ENCODE measurements at regions not wholly inside any gene's neighbourhood (a gene's known extent, or its start where the extent isn't known, plus 50 kb on each side); places are given as distances from the start of the nearest gene placed in this dataset.
"Not testable (repeated sequence)": the region's sequence is repeated elsewhere in the genome, so short reads cannot be mapped to it uniquely, and the experiment has no call there.

DNA sequence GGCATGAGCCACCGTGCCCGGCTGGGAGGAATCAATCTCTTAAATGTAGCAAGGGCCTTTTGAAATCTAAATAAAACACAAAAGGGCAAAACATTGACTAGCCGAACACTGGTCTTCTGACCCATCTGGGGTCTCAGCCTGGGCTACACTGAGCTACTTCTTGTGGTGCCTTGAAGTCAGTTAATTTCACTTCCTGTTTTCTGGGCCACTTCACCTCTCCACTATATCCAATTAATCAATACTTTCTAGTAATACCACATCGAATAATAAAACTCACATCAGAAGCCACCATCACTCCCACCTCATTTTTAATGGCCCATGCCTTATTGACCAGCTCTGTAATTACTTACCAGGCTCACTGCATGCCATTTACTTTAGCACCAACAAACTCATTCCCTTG is 138.0 kb upstream of the SAMSN1 start:
- no peak for DNase-seq (ENCODE audit: low read depth, low spot score)

GRCh38 chr21:14683063-14683462 is 136.9 kb upstream of the SAMSN1 start:
- DNase-seq (ENCODE audit: low read depth, low spot score): no peak

GRCh38 chr21:14678973-14679574 is 133.0 kb upstream of the SAMSN1 start:
- DNase-seq (ENCODE audit: low read depth, low spot score): no peak

GRCh38 chr21:14677639-14678179 is 131.6 kb upstream of the SAMSN1 start:
- no peak for DNase-seq (ENCODE audit: low read depth, low spot score)

GRCh38 chr21:14677013-14677412 is 130.9 kb upstream of the SAMSN1 start:
- no peak for DNase-seq (ENCODE audit: low read depth, low spot score)

DNA sequence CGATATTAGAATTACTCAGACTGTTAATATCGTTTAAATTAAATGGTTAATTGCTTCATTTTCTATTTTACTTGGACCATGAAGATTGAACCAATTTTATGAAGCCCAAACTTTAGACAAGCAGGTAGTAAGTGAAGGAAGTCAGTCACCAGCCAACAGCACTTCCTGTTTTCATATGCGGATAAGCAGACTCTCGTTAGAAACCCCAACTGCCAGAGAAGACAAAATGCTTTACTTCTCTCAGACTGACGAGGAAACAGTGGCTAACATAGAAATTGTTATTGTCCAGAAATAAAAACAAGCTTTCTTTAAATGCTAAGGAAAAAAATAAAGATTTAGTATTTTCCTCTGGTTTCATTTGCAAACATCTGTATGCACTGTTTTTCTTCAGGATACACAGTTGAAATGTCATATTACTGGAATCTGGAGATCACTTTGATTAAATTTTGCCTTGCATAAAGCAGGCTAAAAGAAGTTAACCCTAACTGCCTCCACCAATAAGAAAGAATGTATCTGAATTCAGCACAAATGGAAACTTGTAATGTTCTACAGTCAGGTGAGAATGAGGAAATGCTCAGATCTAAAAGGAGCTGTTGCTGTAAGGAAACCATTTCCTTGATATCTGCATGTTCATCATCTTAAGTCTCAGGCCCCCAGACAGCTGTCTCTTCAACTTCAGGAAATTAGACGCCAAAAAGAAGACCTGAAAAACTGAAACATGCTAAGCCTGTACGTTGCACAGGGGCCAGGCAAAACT is 129.8 kb upstream of the SAMSN1 start:
- no peak for DNase-seq (ENCODE audit: low read depth, low spot score)

- DNase-seq (ENCODE audit: low read depth, low spot score): no peak
Measured at GRCh38 chr21:14673649-14674048, 127.5 kb upstream of the SAMSN1 start.

GRCh38 chr21:14672466-14672865 is 126.4 kb upstream of the SAMSN1 start:
- DNase-seq (ENCODE audit: low read depth, low spot score): no peak

GRCh38 chr21:14670409-14670808 is 124.3 kb upstream of the SAMSN1 start:
- no peak for DNase-seq (ENCODE audit: low read depth, low spot score)

DNA sequence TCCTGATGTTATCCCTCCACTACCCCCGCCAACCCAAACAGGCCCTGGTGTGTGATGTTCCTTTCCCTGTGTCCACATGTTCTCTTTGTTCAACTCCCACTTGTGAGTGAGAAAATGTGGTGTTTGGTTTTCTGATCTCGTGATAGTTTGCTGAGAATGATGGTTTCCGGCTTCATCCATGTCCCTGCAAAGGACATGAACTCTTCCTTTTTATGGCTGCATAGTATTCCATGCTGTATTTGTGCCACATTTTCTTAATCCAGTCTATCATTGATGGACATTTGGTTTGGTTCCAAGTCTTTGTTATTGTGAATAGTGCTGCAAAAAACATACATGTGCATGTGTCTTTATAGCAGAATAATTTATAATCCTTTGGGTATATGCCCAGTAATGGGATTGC is 123.0 kb upstream of the SAMSN1 start:
- DNase-seq (ENCODE audit: low read depth, low spot score): not testable (repeated sequence)

DNA sequence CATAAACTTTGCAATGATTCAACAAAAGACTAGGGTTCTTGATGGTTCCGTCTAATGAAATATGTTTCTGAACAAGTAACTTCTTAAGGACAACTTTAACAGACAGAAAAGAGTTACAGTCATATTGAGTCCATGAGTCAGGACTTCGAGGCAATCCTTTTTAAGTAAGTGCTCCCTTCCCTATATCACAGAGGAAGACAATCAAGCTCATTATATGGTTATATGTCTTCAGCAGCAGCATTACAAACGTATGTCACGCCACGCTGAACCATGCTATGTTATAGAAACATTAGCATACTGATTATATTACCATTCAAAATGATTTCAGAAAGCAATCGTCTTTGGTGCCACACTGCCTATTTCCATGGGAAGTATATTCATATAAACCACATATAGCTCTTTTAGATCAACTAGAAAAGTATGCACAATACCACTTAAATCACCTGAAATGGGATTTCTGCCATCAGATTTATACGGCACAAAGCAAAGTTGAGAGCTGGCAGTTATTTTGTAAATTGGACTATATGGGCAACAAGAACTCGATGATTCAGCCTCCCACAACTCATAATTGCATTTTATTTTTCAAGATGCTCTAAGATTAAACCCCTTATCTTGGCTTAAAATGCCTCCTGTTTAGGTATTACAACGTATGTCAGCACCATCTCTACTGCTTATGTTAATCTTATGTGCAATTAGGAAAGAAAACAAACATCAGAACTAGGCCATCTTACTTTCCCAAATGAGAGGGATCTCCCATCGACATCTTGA is 111.3 kb upstream of the SAMSN1 start:
- DNase-seq (ENCODE audit: low read depth, low spot score): no peak

GRCh38 chr21:14646893-14647292 is 100.8 kb upstream of the SAMSN1 start:
- no peak for DNase-seq (ENCODE audit: low read depth, low spot score)

GRCh38 chr21:14645702-14646101 is 99.6 kb upstream of the SAMSN1 start:
- no peak for DNase-seq (ENCODE audit: low read depth, low spot score)

DNA sequence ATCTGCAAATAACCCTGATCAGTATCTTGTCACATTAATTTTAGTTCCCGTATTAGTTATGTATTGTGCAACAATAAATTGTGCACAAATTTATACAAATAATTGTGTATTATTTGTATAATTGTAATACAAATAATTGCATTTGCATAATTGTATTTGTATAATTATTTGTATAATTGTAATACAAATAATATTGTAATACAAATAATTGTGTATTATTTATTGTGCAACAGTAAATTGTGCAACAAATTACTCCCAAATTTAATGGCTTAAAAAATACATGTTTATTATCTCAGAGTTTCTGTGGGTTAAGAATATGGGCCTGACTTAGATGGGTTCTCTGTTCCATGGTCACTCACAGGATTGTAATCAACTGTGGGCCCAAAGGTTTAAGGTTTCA is 86.2 kb upstream of the SAMSN1 start:
- no peak for DNase-seq (ENCODE audit: low read depth, low spot score)

DNA sequence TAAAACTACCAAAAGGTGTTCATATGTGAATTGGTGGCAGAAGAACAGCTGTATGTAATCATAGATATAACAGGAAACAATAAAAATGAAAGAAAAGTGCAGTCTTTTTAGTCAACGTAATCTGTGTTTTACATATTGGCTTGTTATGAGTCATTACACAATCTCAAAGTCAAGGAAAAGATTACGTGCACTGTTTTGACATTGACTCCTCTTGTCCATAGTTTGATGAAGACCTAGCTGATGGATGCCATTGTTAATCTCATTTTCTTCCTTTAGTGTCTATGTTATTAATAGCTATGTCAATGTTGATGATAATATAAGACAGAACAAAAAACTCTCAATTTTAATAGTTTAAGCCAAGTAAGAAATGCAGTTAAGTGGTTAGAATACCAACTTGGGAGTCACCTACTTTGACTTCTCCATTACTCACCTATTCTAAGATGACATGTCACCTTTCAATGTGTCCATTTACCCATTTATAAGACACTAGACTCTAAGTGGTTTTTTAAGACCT is 84.5 kb upstream of the SAMSN1 start:
- no peak for DNase-seq (ENCODE audit: low read depth, low spot score)

- no peak for DNase-seq (ENCODE audit: low read depth, low spot score)
Measured at GRCh38 chr21:14629461-14629860, 83.3 kb upstream of the SAMSN1 start.

GRCh38 chr21:14623079-14623478 is 77.0 kb upstream of the SAMSN1 start:
- DNase-seq (ENCODE audit: low read depth, low spot score): not testable (repeated sequence)

DNA sequence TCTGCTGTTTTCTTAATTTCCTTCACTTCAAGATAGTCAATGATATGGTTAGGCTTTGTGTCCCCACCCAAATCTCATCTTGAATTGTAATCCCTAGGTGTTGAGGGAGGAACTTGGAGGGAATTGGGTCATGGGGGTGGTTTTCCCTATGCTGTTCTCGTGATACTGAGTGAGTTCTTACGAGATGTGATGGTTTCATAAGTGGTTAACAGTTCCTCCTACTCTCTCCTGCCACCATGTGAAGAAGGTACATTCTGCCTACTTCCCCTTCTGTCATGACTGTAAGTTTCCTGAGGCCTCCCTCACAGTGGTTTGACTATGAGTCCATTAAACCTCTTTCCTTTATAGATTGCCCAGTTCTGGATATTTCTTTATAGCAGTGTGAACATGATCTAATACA is 74.0 kb upstream of the SAMSN1 start:
- no peak for DNase-seq (ENCODE audit: low read depth, low spot score)

- no peak for DNase-seq (ENCODE audit: low read depth, low spot score)
Measured at GRCh38 chr21:14617871-14618270, 71.8 kb upstream of the SAMSN1 start.

- DNase-seq (ENCODE audit: low read depth, low spot score): no peak
Measured at GRCh38 chr21:14617040-14617393, 70.9 kb upstream of the SAMSN1 start.

GRCh38 chr21:14616380-14617039 is 70.4 kb upstream of the SAMSN1 start:
- peak; percentile 56 for DNase-seq (ENCODE audit: low read depth, low spot score)
